ENCODE measurements at regions not wholly inside any gene's neighbourhood (a gene's known extent, or its start where the extent isn't known, plus 50 kb on each side); places are given as distances from the start of the nearest gene placed in this dataset.
"Not testable (repeated sequence)": the region's sequence is repeated elsewhere in the genome, so short reads cannot be mapped to it uniquely, and the experiment has no call there.

DNA sequence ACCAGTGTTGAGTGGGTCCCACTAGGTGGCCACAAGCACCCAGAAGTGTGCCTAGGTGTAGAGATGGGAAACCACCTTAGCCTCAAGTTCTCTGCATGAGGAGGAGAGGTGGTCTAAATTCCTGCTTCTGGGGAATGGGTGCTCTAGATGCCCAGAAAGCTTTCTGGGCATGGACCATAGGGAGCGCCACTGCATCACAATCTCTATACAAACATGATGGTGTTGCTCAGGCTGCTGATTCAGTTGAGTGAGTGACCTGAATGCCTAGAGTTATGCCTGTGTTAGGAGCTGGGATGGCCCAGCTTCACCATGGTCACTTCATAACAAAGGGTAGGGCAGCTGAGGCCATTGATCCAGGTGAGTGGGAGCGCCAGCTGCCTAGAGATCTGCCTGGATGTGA is 667.9 kb upstream of the ARRDC3 start:
- TF ChIP-seq CTCF (IDR thresholded peaks at IDR 0.05) = no peak
- no peaks in the 10 kb centered on the region for H3K27me3 ChIP-seq

DNA sequence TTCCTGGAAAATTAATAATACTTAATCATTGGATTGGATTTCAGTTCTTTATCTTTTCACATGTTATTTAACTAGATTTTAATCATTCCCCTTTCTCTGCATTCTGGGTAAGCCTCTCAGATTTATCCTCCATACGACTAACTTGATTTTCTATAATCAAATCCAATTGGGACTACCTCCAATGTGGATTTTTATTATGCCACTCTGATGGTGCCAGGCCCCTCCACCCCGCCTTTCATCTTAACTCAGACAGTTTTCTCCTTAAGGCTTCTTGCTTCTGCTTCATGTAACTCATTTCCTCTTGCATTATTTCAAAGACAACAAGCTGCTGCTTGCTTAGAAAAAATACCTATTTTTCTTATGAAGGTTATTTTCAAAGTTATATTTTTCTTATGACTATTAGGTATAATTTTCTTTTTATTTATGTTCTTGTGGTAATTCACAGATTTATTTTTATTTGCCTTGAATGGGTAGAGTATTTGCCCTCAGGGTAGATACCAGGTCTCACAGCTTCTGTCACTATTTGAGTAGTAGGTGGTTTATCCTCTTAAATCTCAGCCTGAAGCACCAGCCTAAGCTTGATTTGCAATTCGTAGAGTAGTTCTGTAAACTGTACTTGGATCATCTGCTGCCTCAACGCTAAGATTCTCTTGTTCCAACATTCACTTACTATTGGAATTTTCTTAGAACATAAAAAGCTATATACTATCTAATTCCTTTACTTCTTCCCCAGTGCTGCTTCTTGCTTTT is 659.0 kb upstream of the ARRDC3 start:
- no peak overlapping the region for H3K4me3 ChIP-seq
- H3K4me1 ChIP-seq = no peaks in the 10 kb centered on the region
- no peak for TF ChIP-seq CTCF (IDR thresholded peaks at IDR 0.05)
- no peaks in the 10 kb centered on the region for H3K9me3 ChIP-seq
- intact Hi-C loops (cut with DNase I; ENCODE audit: low total_unique reads) = no loop called here
- H3K27me3 ChIP-seq = no peaks in the 10 kb centered on the region
- DNase-seq = no peak
- H3K36me3 ChIP-seq = no peaks in the 10 kb centered on the region
- H3K27ac ChIP-seq = no peak overlapping the region

More for the DNA sequence above, 667.9 kb upstream of the ARRDC3 start:
- H3K4me1 ChIP-seq = no peaks in the 10 kb centered on the region
- no peak overlapping the region for H3K4me3 ChIP-seq
- H3K9me3 ChIP-seq = no peaks in the 10 kb centered on the region
- DNase-seq = no peak
- H3K36me3 ChIP-seq = no peaks in the 10 kb centered on the region
- H3K27ac ChIP-seq = no peak overlapping the region
- intact Hi-C loops (cut with DNase I; ENCODE audit: low total_unique reads) = no loop called here

DNA sequence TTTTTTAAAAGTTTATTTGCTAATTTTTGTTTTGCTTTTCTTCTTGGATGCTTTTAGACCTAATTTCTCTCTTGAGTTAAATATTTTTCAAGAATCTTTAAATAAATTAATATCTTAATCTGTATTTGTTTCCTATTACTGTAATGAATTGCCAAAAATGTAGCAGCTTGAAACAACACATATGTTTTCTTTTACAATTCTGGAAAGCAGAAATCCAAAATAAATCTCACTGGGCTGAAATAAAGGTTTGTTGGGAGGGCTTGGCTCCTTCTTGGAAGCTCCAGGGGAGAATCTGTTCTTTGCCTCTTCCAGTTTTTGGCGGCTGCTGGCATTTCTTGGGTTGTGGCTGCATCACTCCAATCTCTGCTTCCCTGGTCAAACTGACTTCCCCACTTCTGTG is 658.1 kb upstream of the ARRDC3 start:
- intact Hi-C loops (cut with DNase I; ENCODE audit: low total_unique reads) = no loop called here

DNA sequence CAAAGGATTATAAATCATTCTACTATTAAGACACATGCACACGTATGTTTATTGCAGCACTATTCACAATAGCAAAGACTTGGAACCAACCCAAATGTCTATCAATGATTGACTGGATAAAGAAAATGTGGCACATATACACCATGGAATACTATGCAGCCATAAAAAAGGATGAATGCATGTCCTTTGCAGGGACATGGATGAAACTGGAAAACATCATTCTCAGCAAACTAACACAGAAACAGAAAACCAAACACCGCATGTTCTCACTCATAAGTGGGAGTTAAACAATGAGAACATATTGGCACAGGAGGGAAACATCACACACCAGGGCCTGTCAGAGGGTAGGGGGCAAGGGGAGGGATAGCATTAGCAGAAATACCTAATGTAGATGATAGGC is 646.7 kb upstream of the ARRDC3 start:
- H3K4me1 ChIP-seq; H3K9me3 ChIP-seq; H3K4me3 ChIP-seq; H3K27me3 ChIP-seq; intact Hi-C loops (cut with DNase I; ENCODE audit: low total_unique reads); DNase-seq; H3K27ac ChIP-seq; H3K36me3 ChIP-seq: not testable (repeated sequence)

More for the DNA sequence above, 658.1 kb upstream of the ARRDC3 start:
- DNase-seq = no peak
- Histone ChIP-seq H3K36me3 (no peaks in the 10 kb centered on the region), H3K27me3 (no peaks in the 10 kb centered on the region), H3K4me1 (no peaks in the 10 kb centered on the region), H3K9me3 (no peaks in the 10 kb centered on the region), H3K4me3 (no peak overlapping the region), H3K27ac (no peak overlapping the region)
- TF ChIP-seq CTCF (IDR thresholded peaks at IDR 0.05) = no peak

GRCh38 chr5:92023555-92023954 is 640.4 kb upstream of the ARRDC3 start:
- intact Hi-C loops (cut with DNase I; ENCODE audit: low total_unique reads) = no loop called here
- no peak overlapping the region for H3K27ac ChIP-seq
- no peaks in the 10 kb centered on the region for H3K27me3 ChIP-seq
- no peak for DNase-seq
- no peak overlapping the region for H3K4me3 ChIP-seq
- no peaks in the 10 kb centered on the region for H3K36me3 ChIP-seq
- no peaks in the 10 kb centered on the region for H3K9me3 ChIP-seq
- no peaks in the 10 kb centered on the region for H3K4me1 ChIP-seq
- no peak for TF ChIP-seq CTCF (IDR thresholded peaks at IDR 0.05)

GRCh38 chr5:92023141-92023471 is 640.0 kb upstream of the ARRDC3 start:
- DNase-seq = no peak
- no peaks in the 10 kb centered on the region for H3K27me3 ChIP-seq
- no peak overlapping the region for H3K27ac ChIP-seq
- no peak overlapping the region for H3K4me3 ChIP-seq
- intact Hi-C loops (cut with DNase I; ENCODE audit: low total_unique reads) = no loop called here
- no peak for TF ChIP-seq CTCF (IDR thresholded peaks at IDR 0.05)
- H3K9me3 ChIP-seq = no peaks in the 10 kb centered on the region
- H3K4me1 ChIP-seq = no peaks in the 10 kb centered on the region
- no peaks in the 10 kb centered on the region for H3K36me3 ChIP-seq

All from tibial artery (tissue), 4 donors.